Activated CD4-positive, alpha-beta T cell treated with anti-CD3 and anti-CD28 coated beads, Interleukin-10, Interleukin-2, amounts not matched to agents 100 ng/mL and 50 ng/mL, durations not matched to agents 16 hours and 8 hours (primary cell): ENCODE measurements at regions not wholly inside any gene's neighbourhood (a gene's known extent, or its start where the extent isn't known, plus 50 kb on each side); places are given as distances from the start of the nearest gene placed in this dataset.

Experiments used
- DNase-seq: peaks from one replicate; pipeline ENCODE4 v3.0.0-alpha.2; 2020

- DNase-seq = no peak
Measured at GRCh38 chr1:13926556-13926955, 226.6 kb downstream of the PRDM2 start.

- no peak for DNase-seq
Measured at GRCh38 chr1:13927736-13928135, 227.7 kb downstream of the PRDM2 start.

- no peak for DNase-seq
Measured at GRCh38 chr1:13929313-13929712, 229.3 kb downstream of the PRDM2 start.

- peak; percentile 29 for DNase-seq
Measured at GRCh38 chr1:13930151-13930550, 230.2 kb downstream of the PRDM2 start.

- no peak for DNase-seq
Measured at GRCh38 chr1:13931226-13931625, 231.2 kb downstream of the PRDM2 start.

- no peak for DNase-seq
Measured at GRCh38 chr1:13935336-13935735, 235.3 kb downstream of the PRDM2 start.

GRCh38 chr1:13941315-13941714, 241.3 kb downstream of the PRDM2 start:
- no peak for DNase-seq

GRCh38 chr1:13943055-13943454, 243.1 kb downstream of the PRDM2 start:
- DNase-seq = no peak

GRCh38 chr1:13945856-13946255, 245.9 kb downstream of the PRDM2 start:
- DNase-seq = no peak

- no peak for DNase-seq
Measured at GRCh38 chr1:13947658-13948057, 247.7 kb downstream of the PRDM2 start.

- no peak for DNase-seq
Measured at GRCh38 chr1:13948396-13948795, 248.4 kb downstream of the PRDM2 start.

GRCh38 chr1:13948888-13949391, 249.0 kb downstream of the PRDM2 start:
- DNase-seq = no peak

GRCh38 chr1:13949546-13949945, 249.6 kb downstream of the PRDM2 start:
- DNase-seq = no peak

GRCh38 chr1:13950637-13951036, 250.6 kb downstream of the PRDM2 start:
- no peak for DNase-seq

GRCh38 chr1:13951793-13952751, 252.1 kb downstream of the PRDM2 start:
- DNase-seq = no peak

GRCh38 chr1:13952985-13953384, 253.0 kb downstream of the PRDM2 start:
- DNase-seq = no peak

- DNase-seq = no peak
Measured at GRCh38 chr1:13956393-13956792, 256.4 kb downstream of the PRDM2 start.

- DNase-seq = peak; percentile 61
Measured at GRCh38 chr1:13960375-13960987, 260.5 kb downstream of the PRDM2 start.

GRCh38 chr1:13964768-13965167, 264.8 kb downstream of the PRDM2 start:
- no peak for DNase-seq

GRCh38 chr1:13965770-13966398, 265.9 kb downstream of the PRDM2 start:
- peak; percentile 7 for DNase-seq

GRCh38 chr1:13967707-13968106, 267.7 kb downstream of the PRDM2 start:
- no peak for DNase-seq

- DNase-seq = no peak
Measured at GRCh38 chr1:13968361-13968760, 268.4 kb downstream of the PRDM2 start.

GRCh38 chr1:13970631-13971247, 270.8 kb downstream of the PRDM2 start:
- no peak for DNase-seq
